ENCODE measurements at regions not wholly inside any gene's neighbourhood (a gene's known extent, or its start where the extent isn't known, plus 50 kb on each side); places are given as distances from the start of the nearest gene placed in this dataset.

GRCh38 chr18:6629635-6630140 is 99.8 kb upstream of the ARHGAP28 start:
- no peak for ATAC-seq
- Mint-ChIP-seq H3K36me3 (no peaks in the 10 kb centered on the region; the same call in 1 of the 2 replicates), H3K27me3 (ENCODE audit: low read depth) (no peaks in the 10 kb centered on the region; the same call in 1 of the 2 replicates), H3K27ac (0 out of 2 replicates have a peak overlapping the region, but pooled peaks have one; percentile 46), H3K4me1 (peaks cover 35% of the 10 kb centered on the region), H3K4me3 (no peak overlapping the region), H3K9me3 (peaks cover 8% of the 10 kb centered on the region; the same call in 1 of the 2 replicates)
- CTCF ChIA-PET: no interaction called here
- no peak for DNase-seq (ENCODE audit: low spot score)
- no peak for TF ChIP-seq SOX15 (CRISPR knock-in tag; IDR thresholded peaks at IDR 0.05)
- TF ChIP-seq ZNF425 (CRISPR knock-in tag; conservative IDR thresholded peaks at IDR 0.05): no peak
- no peak for TF ChIP-seq ELF4 (CRISPR knock-in tag; IDR thresholded peaks at IDR 0.05; ENCODE audit: low read depth)
- no peak for TF ChIP-seq HMGXB4 (CRISPR knock-in tag; IDR thresholded peaks at IDR 0.05)
- TF ChIP-seq E2F4 (CRISPR knock-in tag; IDR thresholded peaks at IDR 0.05; ENCODE audit: borderline replicate concordance, low read depth): no peak
- no peak for TF ChIP-seq ATF3 (CRISPR knock-in tag; conservative IDR thresholded peaks at IDR 0.05)
- TF ChIP-seq CTCF (IDR thresholded peaks at IDR 0.05): no peak
- TF ChIP-seq RORB (CRISPR knock-in tag; IDR thresholded peaks at IDR 0.05): no peak
- no peak for TF ChIP-seq AR (CRISPR knock-in tag; IDR thresholded peaks at IDR 0.05)
- TF ChIP-seq ZBTB43 (CRISPR knock-in tag; IDR thresholded peaks at IDR 0.05): no peak
- no peak for TF ChIP-seq SMAD3 (CRISPR knock-in tag; IDR thresholded peaks at IDR 0.05; ENCODE audit: borderline replicate concordance)
- no peak for TF ChIP-seq MAX (CRISPR knock-in tag; IDR thresholded peaks at IDR 0.05)
- TF ChIP-seq NFYB (CRISPR knock-in tag; conservative IDR thresholded peaks at IDR 0.05; ENCODE audit: low read depth): no peak
- POLR2A ChIA-PET: no interaction called here
